A673 (cell line): ENCODE measurements at regions not wholly inside any gene's neighbourhood (a gene's known extent, or its start where the extent isn't known, plus 50 kb on each side); places are given as distances from the start of the nearest gene placed in this dataset.
"Not testable (repeated sequence)": the region's sequence is repeated elsewhere in the genome, so short reads cannot be mapped to it uniquely, and the experiment has no call there.

ENCODE experiments used
- BruUV-seq: library from RNA; stranded (reverse); fragments of 400-500 nt; replicated peaks from 2 replicates; lab custom pipeline; 2021; lab: Mats Ljungman, UMichigan
- CTCF ChIA-PET: fragments of 300-600 bp; sonication (Branson Sonifier 250); formaldehyde crosslinking; loops from one replicate; lab custom pipeline; 2022; ENCODE audit warnings: antibody characterized with exemption; lab: Charles Lee
- POLR2A ChIA-PET: fragments of 300-600 bp; sonication (Branson Sonifier 250); formaldehyde crosslinking; loops from one replicate; lab custom pipeline; 2022; ENCODE audit warnings: antibody characterized with exemption; ENCODE audit not compliant: low non-redundant PET; lab: Charles Lee
- DNase-seq: peaks from one replicate; pipeline ENCODE4 v3.0.0-alpha.2; 2015; ENCODE audit warnings: low spot score
- H3K27ac ChIP-seq: fragments of 200-600 bp; sonication (generic); 2 replicates; pipeline ENCODE4 v1.5.1; 2016; ENCODE audit warnings: mixed run types, low read depth, mild to moderate bottlenecking, mixed read lengths, antibody characterized with exemption, low read length; ENCODE audit not compliant: poor library complexity, severe bottlenecking
- H3K27me3 ChIP-seq: fragments of 200-600 bp; sonication (generic); replicated peaks from 2 replicates; pipeline ENCODE4 v1.6.1; 2017; ENCODE audit warnings: mixed run types, low read depth, mild to moderate bottlenecking, mixed read lengths, antibody characterized with exemption, low read length; ENCODE audit not compliant: insufficient read depth, poor library complexity
- H3K36me3 ChIP-seq: fragments of 200-600 bp; sonication (generic); 2 replicates; pipeline ENCODE4 v1.6.1; 2016; ENCODE audit warnings: mixed run types, mild to moderate bottlenecking, mixed read lengths, antibody characterized with exemption, low read length; ENCODE audit not compliant: insufficient read depth, poor library complexity, severe bottlenecking
- H3K4me1 ChIP-seq: fragments of 200-600 bp; sonication (generic); 2 replicates; pipeline ENCODE4 v1.6.1; 2017; ENCODE audit warnings: mixed run types, mild to moderate bottlenecking, mixed read lengths, antibody characterized with exemption, low read length; ENCODE audit not compliant: insufficient read depth, poor library complexity, severe bottlenecking
- H3K4me3 ChIP-seq: fragments of 200-600 bp; sonication (generic); 2 replicates; pipeline ENCODE4 v1.5.1; 2016; ENCODE audit warnings: low read depth, mixed run types, mild to moderate bottlenecking, mixed read lengths, low read length; ENCODE audit not compliant: poor library complexity, severe bottlenecking
- H3K9me3 ChIP-seq: fragments of 200-600 bp; sonication (generic); 2 replicates; pipeline ENCODE4 v1.6.1; 2016; ENCODE audit warnings: mixed run types, low read depth, mild to moderate bottlenecking, mixed read lengths, antibody characterized with exemption, low read length; ENCODE audit not compliant: poor library complexity, severe bottlenecking
- EZH2 ChIP-seq: fragments of 200-600 bp; sonication (generic); IDR thresholded peaks from 2 replicates; pipeline ENCODE4 v1.6.1; 2017; ENCODE audit warnings: borderline replicate concordance, low read depth, mild to moderate bottlenecking, mixed read lengths, antibody characterized with exemption, low read length; ENCODE audit not compliant: poor library complexity, severe bottlenecking
- intact Hi-C: fragments of 100-400 bp; cut with micrococcal nuclease; formaldehyde crosslinking; loops from one replicate; pipeline ENCODE4 v1.10.0; 2022; ENCODE audit not compliant: unreplicated experiment
- TF ChIP-seq, protein P1 (sequence below): fragments of 300-800, 200-600 bp; sonication (generic); conservative IDR thresholded peaks from 2 replicates; pipeline ENCODE4 v1.5.1; 2017; ENCODE audit warnings: low read depth, mild to moderate bottlenecking, antibody characterized with exemption, low read length, moderate library complexity, mixed read lengths

DNA sequence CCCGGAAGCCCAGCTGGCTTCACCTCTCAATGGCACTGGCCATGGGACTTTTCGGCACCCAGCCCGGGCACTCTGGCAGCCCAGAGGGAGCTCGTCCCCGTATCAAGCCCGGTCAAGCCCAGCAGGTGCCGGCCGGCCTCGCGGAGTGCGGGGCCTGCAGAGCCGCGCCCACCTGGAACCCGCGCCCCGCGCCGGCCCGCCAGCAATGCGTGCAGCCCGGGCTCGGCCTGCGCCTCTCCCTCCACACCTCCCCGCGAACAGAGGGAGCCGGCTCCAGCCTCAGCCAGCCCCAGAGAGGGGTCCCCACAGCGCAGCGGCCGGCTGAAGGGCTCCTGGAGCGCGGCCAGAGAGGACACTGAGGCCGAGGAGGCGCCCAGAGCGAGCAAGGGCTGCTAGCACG, 133.6 kb upstream of the FRG1 start:
- ChIA-PET POLR2A (no interaction called here), CTCF (no interaction called here)
- H3K36me3 ChIP-seq = no peaks in the 10 kb centered on the region
- no TSS peak for BruUV-seq
- no peak for TF ChIP-seq EZH2
- no peak overlapping the region for H3K27ac ChIP-seq
- intact Hi-C loops = no loop called here
- H3K27me3 ChIP-seq = peaks cover 7% of the 10 kb centered on the region
- H3K4me1 ChIP-seq = no peaks in the 10 kb centered on the region
- H3K4me3 ChIP-seq = no peak overlapping the region
- DNase-seq = no peak
- no peaks in the 10 kb centered on the region for H3K9me3 ChIP-seq

DNA sequence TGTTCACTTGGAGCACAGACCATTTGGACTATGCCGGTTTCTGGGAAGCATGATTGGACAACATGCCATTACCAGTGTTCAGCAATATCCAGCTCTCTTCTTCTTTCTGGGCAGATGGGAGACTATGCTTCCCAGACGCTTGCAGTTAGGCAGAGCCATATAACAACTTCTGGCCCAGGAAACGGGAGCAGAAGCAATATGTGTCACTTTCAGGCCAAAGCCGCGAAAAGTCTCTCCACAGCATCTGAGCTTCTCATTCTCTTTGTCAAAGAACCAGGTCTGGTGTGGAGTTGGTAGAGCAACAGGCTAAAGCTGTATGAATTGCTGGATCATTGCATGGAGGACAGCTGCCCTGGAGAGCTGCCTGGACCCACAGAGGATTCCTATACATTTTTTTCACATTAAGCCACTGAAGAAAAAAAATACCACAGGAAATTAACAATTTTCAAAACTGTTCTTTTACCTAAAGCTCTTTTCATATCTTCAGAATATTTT, 131.4 kb upstream of the FRG1 start:
- TF ChIP-seq, protein P1, sequence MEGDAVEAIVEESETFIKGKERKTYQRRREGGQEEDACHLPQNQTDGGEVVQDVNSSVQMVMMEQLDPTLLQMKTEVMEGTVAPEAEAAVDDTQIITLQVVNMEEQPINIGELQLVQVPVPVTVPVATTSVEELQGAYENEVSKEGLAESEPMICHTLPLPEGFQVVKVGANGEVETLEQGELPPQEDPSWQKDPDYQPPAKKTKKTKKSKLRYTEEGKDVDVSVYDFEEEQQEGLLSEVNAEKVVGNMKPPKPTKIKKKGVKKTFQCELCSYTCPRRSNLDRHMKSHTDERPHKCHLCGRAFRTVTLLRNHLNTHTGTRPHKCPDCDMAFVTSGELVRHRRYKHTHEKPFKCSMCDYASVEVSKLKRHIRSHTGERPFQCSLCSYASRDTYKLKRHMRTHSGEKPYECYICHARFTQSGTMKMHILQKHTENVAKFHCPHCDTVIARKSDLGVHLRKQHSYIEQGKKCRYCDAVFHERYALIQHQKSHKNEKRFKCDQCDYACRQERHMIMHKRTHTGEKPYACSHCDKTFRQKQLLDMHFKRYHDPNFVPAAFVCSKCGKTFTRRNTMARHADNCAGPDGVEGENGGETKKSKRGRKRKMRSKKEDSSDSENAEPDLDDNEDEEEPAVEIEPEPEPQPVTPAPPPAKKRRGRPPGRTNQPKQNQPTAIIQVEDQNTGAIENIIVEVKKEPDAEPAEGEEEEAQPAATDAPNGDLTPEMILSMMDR = no peak
- TF ChIP-seq EZH2 = no peak
- ChIA-PET CTCF (no interaction called here), POLR2A (no interaction called here)
- Histone ChIP-seq H3K27me3 (peaks cover 7% of the 10 kb centered on the region), H3K4me1 (no peaks in the 10 kb centered on the region), H3K27ac (no peak overlapping the region), H3K36me3 (no peaks in the 10 kb centered on the region), H3K9me3 (no peaks in the 10 kb centered on the region), H3K4me3 (no peak overlapping the region)
- no peak for DNase-seq
- intact Hi-C loops = no loop called here
- no TSS peak for BruUV-seq

DNA sequence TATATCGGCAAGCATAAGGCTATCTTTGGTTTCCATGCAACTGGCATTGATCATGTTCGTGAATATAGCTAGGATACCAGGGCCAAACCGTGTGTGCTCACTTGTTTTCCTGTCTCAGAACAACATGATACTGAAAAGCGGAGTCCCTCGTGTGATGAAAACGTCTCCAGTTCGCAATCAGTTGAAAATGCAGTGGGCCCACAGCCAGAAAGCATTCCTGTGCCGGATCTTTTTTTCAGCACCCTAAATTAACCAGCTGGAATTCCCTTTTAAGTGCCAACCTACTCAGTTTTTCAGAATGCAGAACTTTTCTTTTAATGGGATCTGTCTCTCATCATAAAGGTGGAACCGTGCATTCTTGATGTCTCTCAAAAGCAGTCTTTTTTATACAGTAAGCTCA, 130.8 kb upstream of the FRG1 start:
- Histone ChIP-seq H3K9me3 (no peaks in the 10 kb centered on the region), H3K4me1 (no peaks in the 10 kb centered on the region), H3K4me3 (no peak overlapping the region), H3K27ac (no peak overlapping the region), H3K36me3 (no peaks in the 10 kb centered on the region), H3K27me3 (peaks cover 7% of the 10 kb centered on the region)
- no peak for DNase-seq
- ChIA-PET POLR2A (no interaction called here), CTCF (no interaction called here)
- no peak for TF ChIP-seq EZH2
- TF ChIP-seq, protein P1 = no peak
- no TSS peak for BruUV-seq
- intact Hi-C loops = no loop called here

DNA sequence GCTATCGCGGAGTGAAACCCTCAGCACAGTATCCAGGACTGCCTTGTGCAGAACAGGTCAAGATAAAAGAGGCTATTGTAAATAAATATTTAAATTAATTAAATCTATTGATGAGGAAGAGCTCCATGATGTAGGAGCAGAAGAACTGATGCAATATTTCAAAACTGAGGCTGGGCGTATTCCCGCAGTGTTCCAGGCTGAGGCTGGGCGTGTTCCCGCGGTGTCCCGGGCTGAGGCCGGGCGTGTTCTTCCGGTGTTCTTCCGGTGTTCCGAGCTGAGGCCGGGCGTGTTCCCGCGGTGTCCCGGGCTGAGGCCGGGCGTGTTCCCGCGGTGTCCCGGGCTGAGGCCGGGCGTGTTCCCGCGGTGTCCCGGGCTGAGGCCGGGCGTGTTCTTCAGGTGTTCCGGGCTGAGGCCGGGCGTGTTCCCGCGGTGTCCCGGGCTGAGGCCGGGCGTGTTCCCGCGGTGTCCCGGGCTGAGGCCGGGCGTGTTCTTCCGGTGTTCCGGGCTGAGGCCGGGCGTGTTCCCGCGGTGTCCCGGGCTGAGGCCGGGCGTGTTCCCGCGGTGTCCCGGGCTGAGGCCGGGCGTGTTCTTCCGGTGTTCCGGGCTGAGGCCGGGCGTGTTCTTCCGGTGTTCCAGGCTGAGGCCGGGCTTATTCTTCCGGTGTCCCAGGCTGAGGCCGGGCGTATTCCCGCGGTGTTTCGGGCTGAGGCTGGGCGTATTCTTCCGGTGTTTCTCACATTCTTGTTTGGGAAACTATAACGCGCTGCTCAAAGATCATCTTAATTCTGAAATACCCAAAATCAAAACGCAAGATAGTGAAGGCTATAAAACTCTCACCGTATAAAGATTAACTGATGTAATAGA, 130.1 kb upstream of the FRG1 start:
- CTCF ChIA-PET, H3K9me3 ChIP-seq, H3K27me3 ChIP-seq, intact Hi-C loops, H3K36me3 ChIP-seq, H3K4me3 ChIP-seq, DNase-seq, POLR2A ChIA-PET, H3K27ac ChIP-seq, BruUV-seq, H3K4me1 ChIP-seq: not testable (repeated sequence)
